HG03280 (cell line): ENCODE measurements at regions not wholly inside any gene's neighbourhood (a gene's known extent, or its start where the extent isn't known, plus 50 kb on each side); places are given as distances from the start of the nearest gene placed in this dataset.

Source experiments
- ATAC-seq: cut with Tn5 transposase; IDR thresholded peaks from one replicate; pipeline ENCODE4 v1.9.1; 2021; ENCODE audit warnings: mild to moderate bottlenecking, moderate library complexity; ENCODE audit not compliant: unreplicated experiment

DNA sequence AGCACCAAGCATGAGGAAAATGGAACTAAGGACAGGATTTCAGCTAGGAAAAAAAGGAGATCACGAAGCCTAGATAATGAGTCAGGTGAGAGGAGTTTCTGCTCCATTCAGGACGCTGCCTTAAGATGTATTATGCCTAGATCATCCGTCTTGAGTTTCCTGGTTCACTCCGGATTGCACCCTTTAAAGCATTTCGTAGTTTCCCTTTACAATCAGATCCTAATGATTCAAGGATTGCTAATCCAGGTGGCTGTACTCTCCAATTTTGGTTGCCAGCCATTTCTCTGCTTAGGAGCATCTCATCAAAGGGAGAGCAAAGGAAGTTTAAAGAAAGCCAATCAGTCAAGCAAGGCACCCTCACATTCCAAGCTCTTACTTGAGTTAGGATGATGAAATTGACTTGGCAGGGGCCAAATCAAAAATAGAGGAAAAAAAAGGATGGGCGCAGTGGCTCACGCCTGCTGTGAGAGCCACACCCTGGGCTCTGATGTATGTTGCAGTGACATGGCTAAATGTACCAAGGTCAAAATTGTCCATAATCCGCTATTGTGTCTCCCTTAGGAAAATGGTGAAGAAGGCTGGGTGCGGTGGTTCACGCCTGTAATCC, 156.9 kb upstream of the SOD1 start:
- no peak for ATAC-seq

DNA sequence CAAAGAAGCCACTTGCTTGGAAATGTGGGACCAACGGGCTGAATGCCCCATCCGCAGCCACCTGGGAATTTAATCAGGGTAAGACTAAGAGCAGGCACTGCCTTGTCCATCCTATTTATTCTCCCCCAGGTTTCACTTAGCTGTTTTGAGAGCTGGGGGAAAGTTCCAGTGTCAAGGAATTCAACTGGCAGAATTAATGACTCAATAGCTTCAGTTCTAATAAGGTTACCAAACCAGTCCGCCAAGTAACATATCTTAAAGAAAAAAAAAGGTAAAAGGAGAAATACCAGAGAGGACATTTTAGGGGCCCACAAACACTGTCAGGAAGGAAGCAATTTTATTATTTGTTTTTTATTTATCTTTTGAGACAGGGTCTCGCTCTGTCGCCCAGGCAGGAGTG, 157.6 kb upstream of the SOD1 start:
- no peak for ATAC-seq

DNA sequence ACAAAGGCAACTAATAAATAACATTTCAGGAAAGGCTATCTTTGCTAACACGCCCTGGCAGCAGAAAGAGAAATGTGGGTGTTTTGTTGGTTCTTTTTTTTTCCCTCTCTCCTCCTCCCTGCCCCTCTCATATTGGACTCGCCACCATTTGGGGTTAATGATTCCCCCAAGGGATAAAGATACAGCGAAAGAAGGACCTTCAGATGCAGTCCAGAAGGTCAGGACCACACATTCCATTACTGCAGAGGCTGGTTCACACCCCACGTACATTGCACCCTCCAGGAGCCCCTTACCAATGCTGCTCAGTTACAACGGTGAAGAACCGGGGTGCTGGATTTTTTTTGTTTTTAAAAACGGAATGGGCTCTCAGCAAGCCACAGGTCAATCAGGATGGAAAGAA, 156.9 kb upstream of the TIAM1 start:
- no peak for ATAC-seq

DNA sequence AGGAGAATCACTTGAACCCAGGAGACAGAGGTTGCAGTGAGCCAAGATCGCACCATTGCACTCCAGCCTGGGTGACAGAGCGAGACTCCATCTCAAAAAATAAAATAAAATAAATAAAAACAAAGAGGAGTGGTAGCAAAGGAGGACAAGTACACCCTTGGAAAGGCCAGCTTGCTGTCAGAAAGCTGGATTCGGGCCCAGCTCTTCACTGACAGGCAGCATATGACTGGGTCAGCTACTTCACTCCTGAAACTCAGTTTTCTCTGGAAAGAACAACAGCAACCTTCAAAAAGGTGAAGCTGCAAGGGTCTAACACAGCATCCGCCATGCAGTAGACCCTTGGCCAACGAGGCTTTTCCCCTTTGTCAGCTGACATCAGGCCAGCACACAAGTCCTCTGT, 156.0 kb upstream of the TIAM1 start:
- no peak for ATAC-seq

DNA sequence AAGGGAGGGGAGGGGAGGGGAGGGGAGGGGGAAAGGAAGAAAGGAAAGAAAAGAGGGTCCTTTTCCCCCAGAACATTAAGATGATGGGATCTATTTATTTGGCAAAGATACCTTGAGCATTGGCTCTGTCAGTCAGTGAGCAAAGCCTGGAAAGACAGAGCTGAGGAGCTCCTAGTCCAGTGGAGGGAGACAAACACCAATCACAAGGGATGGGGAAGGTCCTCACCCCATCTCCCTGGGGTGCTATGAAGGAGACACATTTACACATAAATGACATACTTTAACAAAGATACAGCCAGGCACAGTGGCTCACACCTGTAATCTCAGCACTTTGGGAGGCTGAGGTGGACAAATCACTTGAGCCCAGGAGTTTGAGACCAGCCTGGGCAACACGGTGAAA, 154.9 kb upstream of the TIAM1 start:
- no peak for ATAC-seq

DNA sequence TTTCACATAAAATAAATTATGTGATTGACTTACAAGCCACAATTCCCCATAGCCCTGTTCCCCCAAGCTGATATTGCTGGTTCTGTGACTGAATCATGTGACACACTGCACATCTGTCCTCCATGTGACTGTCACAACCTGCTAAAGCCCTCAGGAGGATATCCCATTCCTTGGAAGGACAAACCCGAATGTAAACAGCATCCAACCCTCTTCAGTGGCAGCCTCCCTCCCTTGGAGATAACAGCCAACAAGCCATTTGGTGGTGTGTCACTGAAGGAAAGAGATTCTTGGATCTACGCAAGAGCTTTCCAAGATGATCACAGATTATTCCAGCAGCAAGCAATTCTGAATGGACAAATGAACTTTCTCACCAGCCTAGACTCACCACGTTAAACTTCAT, 153.9 kb upstream of the TIAM1 start:
- no peak for ATAC-seq

DNA sequence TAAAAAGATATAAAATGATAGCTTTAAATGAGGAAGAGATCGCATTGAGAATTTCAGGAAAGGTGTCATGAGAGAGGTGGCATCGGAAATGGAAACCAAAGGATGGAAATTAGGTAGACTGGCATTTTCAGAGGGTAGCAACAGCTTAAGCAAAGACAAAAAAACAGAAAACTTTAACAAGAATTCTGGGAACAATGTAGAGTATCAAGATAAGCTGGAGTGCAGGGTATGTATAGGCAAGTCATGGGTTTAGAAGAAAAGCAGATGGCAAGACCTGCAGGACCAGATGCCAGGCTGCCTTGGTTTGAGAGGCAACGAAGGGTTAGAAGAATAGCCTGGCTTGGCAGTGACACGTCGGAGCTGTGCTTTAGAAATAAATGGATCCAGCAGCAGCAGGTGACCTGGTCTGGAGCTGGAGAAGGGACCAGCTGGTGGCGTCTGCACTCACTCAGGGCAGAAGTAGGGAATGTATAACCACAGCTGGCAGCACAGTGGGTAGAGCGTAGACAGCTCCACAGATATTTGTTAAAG, 149.4 kb upstream of the TIAM1 start:
- no peak for ATAC-seq

DNA sequence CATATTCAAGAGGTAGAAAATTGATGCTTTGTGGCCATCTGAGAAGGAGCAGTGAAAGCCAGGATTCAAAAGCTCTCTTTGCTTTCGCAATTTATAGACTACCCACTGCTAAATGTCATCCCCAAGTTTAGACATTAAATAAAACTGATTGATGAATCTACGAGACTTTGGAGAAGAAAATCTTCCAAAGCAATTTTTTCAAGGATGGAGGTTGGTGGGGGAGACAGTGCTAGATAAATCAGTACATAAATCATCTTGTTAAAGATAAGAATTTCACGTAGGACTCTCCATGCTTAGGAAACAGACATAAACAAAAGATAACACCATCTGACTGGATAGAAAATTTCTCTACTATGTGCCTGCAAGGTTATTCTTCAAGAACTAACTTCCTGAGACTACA, 147.6 kb upstream of the TIAM1 start:
- ATAC-seq, result no peak

DNA sequence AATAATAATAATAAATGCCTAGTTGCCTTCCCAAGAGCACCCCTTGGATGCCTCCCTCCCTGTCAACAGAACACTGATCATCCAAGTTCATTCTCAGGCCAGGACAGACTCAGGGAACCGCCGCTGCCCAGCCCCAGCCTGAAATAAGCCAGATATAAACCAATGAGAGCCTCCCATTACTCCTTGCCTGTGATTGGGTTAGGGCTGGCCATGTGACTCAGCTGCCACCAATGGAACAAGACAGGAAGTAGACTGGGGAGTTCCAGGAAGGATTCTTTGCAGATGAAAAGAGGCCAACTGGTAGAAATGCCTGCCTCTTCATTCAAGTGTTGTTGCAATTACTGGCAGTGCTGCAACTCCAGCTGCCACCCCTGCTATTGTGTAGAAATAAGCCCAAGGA, 146.4 kb upstream of the TIAM1 start:
- no peak for ATAC-seq

DNA sequence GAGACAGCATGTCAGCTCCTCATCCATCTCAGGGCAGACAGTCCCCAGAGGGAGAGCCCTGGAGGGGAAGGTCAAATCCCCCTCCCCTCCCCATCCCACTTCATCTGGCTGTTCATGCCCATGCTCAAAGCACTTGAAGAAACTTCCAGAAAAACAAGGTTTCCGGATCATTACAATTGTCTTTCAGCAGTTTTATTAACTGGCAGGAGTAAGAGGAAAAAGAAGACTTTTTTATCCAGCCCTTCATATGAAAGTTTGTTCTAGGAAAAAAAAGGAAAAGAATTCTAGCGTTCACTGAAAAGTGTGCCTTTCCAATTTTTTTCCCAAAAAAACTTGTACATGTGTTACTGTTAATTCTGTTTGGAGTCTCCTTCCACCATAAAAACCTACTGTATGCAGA, 145.7 kb upstream of the TIAM1 start:
- ATAC-seq, result no peak

DNA sequence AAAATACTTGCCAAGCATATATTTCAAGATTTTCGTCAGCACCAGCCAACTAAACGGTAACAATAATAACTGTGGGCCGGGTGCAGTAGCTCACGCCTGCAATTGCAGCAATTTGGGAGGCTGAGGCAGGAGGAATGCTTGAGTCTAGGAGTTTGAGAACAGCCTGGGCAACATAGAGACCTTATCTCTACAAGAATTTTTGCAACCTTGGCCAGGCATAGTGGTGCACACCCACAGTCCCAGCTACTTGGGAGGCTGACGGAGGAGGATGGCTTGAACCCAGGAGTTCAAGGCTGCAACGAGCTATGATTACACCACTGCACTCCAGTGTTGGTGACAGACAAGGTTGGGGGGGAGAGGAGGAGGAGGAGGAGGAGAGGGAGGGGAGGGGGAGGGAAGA, 145.0 kb upstream of the TIAM1 start:
- ATAC-seq, result no peak

DNA sequence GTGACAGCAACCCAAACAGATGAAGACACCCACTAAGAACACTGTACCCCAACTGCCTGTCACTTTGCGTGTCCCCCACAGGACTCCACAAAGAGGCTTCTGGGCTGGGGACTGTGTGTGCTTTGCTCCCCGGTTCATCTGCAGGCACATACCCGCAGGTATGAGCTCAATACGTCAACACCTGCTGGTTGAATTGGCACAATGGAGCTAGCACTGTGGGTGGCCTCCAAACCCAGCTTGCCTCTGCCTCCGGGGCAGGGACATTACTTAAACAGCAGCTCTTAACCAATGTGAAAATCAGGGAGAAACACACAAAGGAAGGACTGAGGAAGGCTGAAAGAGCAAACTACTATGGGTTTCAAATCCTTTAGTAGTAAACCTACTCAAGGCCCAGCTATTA, 140.2 kb upstream of the TIAM1 start:
- ATAC-seq, result no peak

DNA sequence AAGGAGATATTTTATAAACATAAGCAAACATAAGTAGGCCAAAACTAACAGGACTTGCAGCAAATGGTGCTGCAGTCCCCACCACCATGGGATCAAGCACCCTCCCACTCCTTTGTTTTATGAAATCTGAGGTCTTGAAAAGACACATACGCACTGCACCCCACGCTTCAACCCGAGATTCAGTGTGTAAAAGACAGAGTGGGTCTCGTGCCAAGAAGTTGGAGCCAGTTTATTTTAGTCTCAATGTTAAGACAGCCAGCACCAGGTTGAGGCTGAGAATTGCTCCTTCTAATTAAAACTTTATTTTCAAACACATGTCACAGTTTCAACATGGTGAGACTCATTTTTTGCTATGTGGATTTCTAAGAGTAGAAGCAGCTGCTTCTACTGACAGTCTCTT, 139.1 kb upstream of the TIAM1 start:
- ATAC-seq, result no peak

DNA sequence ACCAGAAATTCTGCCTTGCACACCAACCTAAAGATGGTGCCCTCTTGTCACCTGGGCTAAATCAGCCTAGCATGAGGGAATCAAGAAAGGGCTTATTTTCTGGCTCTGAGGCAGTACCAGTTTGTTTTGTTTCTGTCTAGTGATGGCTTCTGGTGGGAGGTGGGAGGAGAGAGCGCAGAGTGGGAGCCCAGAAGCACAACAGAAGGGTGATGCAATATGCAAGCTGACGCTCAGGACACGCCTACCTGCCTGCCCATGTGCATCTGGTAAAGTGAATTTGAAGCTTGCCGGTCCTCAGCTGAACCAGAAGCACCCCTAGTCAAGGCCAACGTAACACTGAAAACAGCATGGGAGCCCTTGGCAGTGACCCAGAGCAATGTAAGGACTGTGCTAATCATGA, 138.4 kb upstream of the TIAM1 start:
- no peak for ATAC-seq

DNA sequence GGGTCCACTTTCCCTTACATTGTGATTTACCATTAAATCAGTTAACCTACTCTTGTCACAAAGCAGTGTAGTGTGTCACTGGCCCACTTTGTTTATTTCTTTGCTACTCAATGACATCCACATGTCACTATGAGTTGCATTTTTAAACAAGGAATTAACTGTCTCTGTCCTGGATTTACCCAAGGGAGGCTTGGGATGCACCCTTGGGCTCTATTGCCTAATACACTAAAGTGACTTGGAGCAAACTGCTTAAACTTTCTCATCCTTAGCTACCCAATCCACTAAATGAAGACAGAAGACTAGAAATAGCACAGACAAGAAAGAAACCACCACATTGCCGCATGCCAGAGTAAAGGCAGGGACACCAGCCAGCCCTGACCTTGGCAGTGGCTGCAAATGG, 136.2 kb upstream of the TIAM1 start:
- no peak for ATAC-seq

DNA sequence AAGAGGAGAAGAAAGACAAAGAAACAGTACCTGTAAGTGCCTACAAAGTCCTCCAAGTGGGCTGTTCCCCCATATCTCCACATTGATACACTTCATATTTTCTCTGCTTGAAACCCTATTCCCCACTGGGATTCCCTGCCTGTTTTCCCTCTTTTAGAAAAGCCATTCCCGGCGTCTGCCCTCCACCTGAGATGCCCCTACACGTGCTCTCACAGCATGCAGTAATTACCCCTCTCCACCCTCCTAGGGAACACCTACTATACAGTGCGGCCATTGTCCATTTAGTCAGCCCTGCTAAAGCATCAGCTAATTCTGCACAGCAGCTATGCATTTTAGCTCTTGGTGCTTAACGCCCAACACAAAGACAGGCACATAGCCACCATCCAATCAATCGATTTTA, 135.7 kb upstream of the TIAM1 start:
- no peak for ATAC-seq

DNA sequence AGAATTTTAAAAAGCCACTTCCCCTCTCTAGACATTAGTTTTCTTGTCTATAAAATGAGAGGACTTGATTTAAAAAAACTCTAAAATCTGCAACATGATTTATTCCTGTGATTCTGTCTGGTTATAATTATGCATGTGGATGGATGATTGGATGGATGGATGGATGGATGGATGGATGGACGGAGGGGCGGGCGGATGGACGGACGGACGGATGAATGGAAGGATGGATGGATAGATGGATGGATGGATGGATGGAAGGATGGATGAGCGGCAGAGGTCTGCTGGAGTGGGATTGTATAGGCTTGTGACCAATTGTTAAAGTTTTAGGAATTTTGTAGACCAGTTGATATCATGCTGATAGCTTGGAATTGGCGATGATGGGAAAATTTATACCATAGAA, 135.2 kb upstream of the TIAM1 start:
- no peak for ATAC-seq

DNA sequence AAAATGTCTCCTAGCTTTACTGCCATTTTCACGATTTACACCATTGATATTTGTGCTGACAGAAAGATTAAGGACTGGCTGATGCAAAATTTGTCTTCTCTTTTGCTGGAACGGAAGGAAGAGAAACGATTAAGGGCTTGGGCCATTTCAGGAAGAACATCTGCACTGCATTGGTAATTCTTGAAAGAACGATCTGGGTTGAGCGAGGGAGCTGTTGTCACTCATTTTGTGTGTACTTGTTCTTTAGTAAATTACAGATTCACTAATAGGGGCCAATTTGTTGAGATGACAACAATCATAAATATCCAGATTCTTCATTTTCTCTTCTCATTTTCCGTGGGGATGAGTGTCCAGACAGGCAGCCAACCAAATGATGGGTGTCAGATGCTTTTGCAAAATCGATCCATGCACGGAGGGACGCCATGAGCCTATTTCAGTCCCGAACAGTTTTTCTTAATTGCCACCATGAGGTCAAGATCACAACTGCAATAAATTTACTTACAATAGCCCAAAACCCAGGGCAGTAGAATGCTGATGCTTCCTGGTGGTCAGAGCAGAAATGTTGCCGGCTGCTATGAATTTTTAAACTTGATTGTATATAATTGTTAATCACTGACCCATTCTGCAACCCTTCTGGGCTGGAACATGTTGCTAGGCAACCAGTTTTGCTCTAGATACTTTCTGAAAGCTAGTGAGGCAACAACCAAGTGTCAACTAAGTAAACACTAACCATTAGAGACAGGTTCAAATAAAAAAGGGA, 132.4 kb upstream of the TIAM1 start:
- no peak for ATAC-seq

DNA sequence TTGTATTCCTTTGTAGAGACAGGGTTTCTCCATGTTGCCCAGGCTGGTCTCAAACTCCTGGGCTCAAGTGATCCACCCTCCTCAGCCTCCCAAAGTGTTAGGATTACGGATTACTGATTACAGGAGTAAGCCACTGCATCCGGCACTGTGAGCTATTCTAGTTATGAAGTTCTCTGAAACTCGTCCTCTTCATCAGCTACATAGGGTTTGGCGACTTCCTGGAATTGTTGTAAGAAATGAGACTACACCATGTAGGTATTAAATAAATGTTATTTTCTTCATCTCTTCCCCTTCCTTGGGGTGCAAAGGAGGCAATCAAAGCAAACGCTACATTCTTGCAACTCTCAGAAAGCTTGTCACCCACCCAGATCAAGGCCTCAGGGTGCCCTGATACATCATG, 131.2 kb upstream of the TIAM1 start:
- no peak for ATAC-seq

DNA sequence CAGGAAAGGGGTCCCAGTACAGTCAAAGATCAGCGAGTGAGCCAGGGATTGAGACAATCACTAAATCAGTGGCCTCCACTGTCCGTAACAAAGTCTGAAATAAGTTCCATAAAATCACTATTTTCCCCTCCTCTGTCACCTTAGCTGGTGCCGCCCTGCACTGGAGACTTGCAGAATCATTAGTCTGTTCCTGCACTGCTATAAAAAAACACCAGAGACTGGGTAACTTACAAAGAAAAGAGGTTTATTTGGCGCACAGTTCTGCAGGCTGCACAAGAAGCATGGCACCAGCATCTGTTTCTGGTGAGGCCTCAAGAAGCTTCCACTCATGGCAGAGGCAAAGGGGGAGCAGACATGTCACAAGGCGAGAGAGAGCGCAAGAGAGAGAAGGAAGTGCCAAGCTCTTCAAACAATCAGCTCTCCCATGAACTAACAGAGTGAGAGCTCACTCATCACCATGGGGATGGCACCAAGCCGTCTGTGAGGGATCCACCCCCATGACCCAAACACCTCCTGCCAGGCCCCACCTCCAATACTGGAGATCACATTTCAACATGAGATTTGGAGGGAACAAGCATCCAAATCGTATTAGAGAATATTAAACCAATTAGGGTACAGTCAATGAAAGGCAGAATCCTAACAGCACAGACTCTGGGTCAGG, 129.8 kb upstream of the TIAM1 start:
- no peak for ATAC-seq

DNA sequence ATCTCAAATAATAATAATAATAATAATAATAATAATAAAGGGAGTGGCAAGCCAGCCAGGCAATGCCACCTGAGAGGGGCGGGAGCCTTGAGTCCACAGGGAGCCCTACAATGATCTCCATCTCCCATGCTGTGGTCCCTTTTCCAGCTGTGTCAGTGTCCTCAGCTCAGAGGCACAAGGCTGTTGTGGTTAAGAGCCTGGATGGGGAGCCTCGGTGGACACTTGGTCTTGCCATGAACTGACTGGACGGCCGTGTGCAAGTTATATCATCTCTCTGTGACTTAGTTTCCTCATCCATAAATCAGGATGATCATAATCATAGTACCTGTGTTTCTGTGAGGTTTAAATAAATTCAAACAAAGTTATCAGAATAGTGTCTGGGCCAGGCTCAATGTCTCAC, 127.8 kb upstream of the TIAM1 start:
- ATAC-seq, result no peak
